ENCODE measurements at regions not wholly inside any gene's neighbourhood (a gene's known extent, or its start where the extent isn't known, plus 50 kb on each side); places are given as distances from the start of the nearest gene placed in this dataset.

DNA sequence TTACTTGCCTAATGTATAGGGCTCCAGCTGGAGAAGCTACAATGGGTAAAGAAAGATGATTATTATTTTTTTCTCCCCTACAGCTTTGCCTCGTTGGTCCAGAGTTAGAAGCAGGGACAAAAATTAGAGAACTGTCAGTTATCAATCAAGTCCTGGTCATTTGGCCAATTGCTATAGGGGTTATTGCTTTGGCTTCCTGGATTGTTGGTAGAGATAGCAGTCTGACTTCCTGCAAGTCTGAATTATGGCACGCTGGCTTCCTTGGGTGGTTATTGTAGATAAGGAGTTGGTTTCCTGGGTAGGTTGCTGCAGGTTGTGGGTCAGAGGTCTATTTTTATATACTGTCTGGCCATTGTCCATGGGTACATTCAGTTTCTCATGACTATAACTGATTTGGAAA lies 84.7 kb upstream of the ELAC2 start:
- TF ChIP-seq, protein P1, sequence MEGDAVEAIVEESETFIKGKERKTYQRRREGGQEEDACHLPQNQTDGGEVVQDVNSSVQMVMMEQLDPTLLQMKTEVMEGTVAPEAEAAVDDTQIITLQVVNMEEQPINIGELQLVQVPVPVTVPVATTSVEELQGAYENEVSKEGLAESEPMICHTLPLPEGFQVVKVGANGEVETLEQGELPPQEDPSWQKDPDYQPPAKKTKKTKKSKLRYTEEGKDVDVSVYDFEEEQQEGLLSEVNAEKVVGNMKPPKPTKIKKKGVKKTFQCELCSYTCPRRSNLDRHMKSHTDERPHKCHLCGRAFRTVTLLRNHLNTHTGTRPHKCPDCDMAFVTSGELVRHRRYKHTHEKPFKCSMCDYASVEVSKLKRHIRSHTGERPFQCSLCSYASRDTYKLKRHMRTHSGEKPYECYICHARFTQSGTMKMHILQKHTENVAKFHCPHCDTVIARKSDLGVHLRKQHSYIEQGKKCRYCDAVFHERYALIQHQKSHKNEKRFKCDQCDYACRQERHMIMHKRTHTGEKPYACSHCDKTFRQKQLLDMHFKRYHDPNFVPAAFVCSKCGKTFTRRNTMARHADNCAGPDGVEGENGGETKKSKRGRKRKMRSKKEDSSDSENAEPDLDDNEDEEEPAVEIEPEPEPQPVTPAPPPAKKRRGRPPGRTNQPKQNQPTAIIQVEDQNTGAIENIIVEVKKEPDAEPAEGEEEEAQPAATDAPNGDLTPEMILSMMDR (conservative IDR thresholded peaks at IDR 0.05; ENCODE audit: low read depth, low read length): no peak
- TF ChIP-seq EZH2 (IDR thresholded peaks at IDR 0.05; ENCODE audit: low read length, unreplicated experiment) (no peak), EZH2phosphoT487 (IDR thresholded peaks at IDR 0.05; ENCODE audit: borderline replicate concordance, low read length) (no peak)
